WTC11 (cell line): ENCODE measurements at regions not wholly inside any gene's neighbourhood (a gene's known extent, or its start where the extent isn't known, plus 50 kb on each side); places are given as distances from the start of the nearest gene placed in this dataset.

Source experiments
- ATAC-seq: fragments of 200-7000 bp; cut with Tn5 transposase; 2 replicates; pipeline ENCODE4 v1.10.0; 2021; ENCODE audit warnings: mild to moderate bottlenecking, moderate library complexity
- CTCF ChIA-PET: fragments of 300-600 bp; sonication (Branson Sonifier 250); formaldehyde crosslinking; loops from one replicate; lab custom pipeline; 2021; ENCODE audit warnings: antibody characterized with exemption; lab: Charles Lee
- POLR2A ChIA-PET: fragments of 350-600 bp; sonication (Branson Sonifier 250); formaldehyde crosslinking; loops from one replicate; lab custom pipeline; 2021; ENCODE audit warnings: antibody characterized with exemption; lab: Charles Lee
- DNase-seq: peaks from one replicate; pipeline ENCODE4 v3.0.0; 2021; ENCODE audit warnings: low spot score
- H3K27ac Mint-ChIP-seq: 2 replicates; pipeline ENCODE4 v1.8.0; 2021; ENCODE audit warnings: mixed read lengths
- H3K27me3 Mint-ChIP-seq: 2 replicates; pipeline ENCODE4 v1.8.0; 2021; ENCODE audit warnings: low read depth, mild to moderate bottlenecking, moderate library complexity, mixed read lengths
- H3K36me3 Mint-ChIP-seq: 2 replicates; pipeline ENCODE4 v1.8.0; 2021; ENCODE audit warnings: mixed read lengths
- H3K4me1 Mint-ChIP-seq: 2 replicates; pipeline ENCODE4 v1.8.0; 2022; ENCODE audit warnings: mixed read lengths
- H3K4me3 Mint-ChIP-seq: 2 replicates; pipeline ENCODE4 v1.8.0; 2021; ENCODE audit warnings: mild to moderate bottlenecking, moderate library complexity, mixed read lengths
- H3K9me3 Mint-ChIP-seq: 2 replicates; pipeline ENCODE4 v1.8.0; 2021; ENCODE audit warnings: mixed read lengths
- ARID4B ChIP-seq: sonication (generic); formaldehyde crosslinking; IDR thresholded peaks from 2 replicates; pipeline ENCODE4 v1.8.0; 2023; ENCODE audit warnings: missing genetic modification reagents, mild to moderate bottlenecking, borderline replicate concordance
- ATF6 ChIP-seq: sonication (generic); formaldehyde crosslinking; IDR thresholded peaks from 2 replicates; pipeline ENCODE4 v1.8.1; 2023; ENCODE audit warnings: mild to moderate bottlenecking, missing genetic modification reagents
- CREB1 ChIP-seq: sonication (generic); formaldehyde crosslinking; IDR thresholded peaks from 2 replicates; pipeline ENCODE4 v1.8.0; 2023; ENCODE audit warnings: mild to moderate bottlenecking, missing genetic modification reagents
- E2F5 ChIP-seq: sonication (generic); formaldehyde crosslinking; IDR thresholded peaks from 2 replicates; pipeline ENCODE4 v1.8.1; 2022; ENCODE audit warnings: mild to moderate bottlenecking, moderate library complexity, missing genetic modification reagents
- GTF2I ChIP-seq: fragments of 250-450 bp; sonication (Bioruptor Pico); conservative IDR thresholded peaks from 2 replicates; pipeline ENCODE4 v1.4.0; 2021; ENCODE audit warnings: mild to moderate bottlenecking
- NFYB ChIP-seq: sonication (generic); formaldehyde crosslinking; conservative IDR thresholded peaks from 2 replicates; pipeline ENCODE4 v1.8.0; 2022; ENCODE audit warnings: low read depth, missing genetic modification reagents
- RELA ChIP-seq: sonication (generic); formaldehyde crosslinking; IDR thresholded peaks from 2 replicates; pipeline ENCODE4 v1.8.1; 2022; ENCODE audit warnings: missing genetic modification reagents, mild to moderate bottlenecking, borderline replicate concordance
- ZNF232 ChIP-seq: sonication (generic); formaldehyde crosslinking; IDR thresholded peaks from 2 replicates; pipeline ENCODE4 v1.8.0; 2022; ENCODE audit warnings: mild to moderate bottlenecking, missing genetic modification reagents
- ZSCAN18 ChIP-seq: fragments of 250-450 bp; sonication (Bioruptor Pico); IDR thresholded peaks from 2 replicates; pipeline ENCODE4 v2.1.2; 2022; ENCODE audit warnings: mild to moderate bottlenecking, moderate library complexity
- TF ChIP-seq, protein P1 (sequence below): sonication (generic); formaldehyde crosslinking; IDR thresholded peaks from 2 replicates; pipeline ENCODE4 v1.8.1; 2022; ENCODE audit warnings: low read depth, missing genetic modification reagents, borderline replicate concordance

DNA sequence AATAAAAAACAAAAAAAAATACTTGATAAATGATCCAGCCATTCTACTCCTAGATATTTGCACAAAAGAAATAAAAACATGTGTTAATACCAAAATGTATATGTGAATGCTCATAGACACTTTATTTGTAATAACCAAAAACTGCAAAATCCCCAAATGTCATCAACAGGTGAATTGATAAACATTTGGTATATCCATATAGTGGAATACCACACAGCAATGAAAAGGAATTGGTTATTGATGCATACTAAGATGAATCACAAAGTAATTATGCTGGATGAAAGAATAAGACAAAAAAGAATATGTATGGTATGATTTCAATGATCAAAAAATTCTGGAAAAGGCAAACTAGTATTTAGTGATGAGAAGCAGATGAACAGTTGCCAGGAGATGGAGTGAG is 124.7 kb upstream of the VASH1 start (continued):
- TF ChIP-seq ARID4B (no peak), RELA (CRISPR knock-in tag) (no peak)

GRCh38 chr14:76638841-76639240 is 122.4 kb upstream of the VASH1 start:
- Mint-ChIP-seq H3K27ac (no peak overlapping the region), H3K27me3 (no peaks in the 10 kb centered on the region), H3K36me3 (peaks cover 2% of the 10 kb centered on the region; the same call in 1 of the 2 replicates), H3K4me3 (no peak overlapping the region), H3K9me3 (peaks cover 11% of the 10 kb centered on the region), H3K4me1 (peaks cover 3% of the 10 kb centered on the region)
- DNase-seq (no peak), ATAC-seq (no peak)
- CTCF ChIA-PET: no interaction called here
- POLR2A ChIA-PET: no interaction called here
- no peak for TF ChIP-seq GTF2I (CRISPR knock-in tag)
- no peak for TF ChIP-seq ZNF232
- no peak for TF ChIP-seq NFYB (CRISPR knock-in tag)
- TF ChIP-seq RELA (CRISPR knock-in tag): no peak
- TF ChIP-seq ZSCAN18 (CRISPR knock-in tag): no peak
- TF ChIP-seq, protein P1, sequence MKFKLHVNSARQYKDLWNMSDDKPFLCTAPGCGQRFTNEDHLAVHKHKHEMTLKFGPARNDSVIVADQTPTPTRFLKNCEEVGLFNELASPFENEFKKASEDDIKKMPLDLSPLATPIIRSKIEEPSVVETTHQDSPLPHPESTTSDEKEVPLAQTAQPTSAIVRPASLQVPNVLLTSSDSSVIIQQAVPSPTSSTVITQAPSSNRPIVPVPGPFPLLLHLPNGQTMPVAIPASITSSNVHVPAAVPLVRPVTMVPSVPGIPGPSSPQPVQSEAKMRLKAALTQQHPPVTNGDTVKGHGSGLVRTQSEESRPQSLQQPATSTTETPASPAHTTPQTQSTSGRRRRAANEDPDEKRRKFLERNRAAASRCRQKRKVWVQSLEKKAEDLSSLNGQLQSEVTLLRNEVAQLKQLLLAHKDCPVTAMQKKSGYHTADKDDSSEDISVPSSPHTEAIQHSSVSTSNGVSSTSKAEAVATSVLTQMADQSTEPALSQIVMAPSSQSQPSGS (CRISPR knock-in tag): no peak

DNA sequence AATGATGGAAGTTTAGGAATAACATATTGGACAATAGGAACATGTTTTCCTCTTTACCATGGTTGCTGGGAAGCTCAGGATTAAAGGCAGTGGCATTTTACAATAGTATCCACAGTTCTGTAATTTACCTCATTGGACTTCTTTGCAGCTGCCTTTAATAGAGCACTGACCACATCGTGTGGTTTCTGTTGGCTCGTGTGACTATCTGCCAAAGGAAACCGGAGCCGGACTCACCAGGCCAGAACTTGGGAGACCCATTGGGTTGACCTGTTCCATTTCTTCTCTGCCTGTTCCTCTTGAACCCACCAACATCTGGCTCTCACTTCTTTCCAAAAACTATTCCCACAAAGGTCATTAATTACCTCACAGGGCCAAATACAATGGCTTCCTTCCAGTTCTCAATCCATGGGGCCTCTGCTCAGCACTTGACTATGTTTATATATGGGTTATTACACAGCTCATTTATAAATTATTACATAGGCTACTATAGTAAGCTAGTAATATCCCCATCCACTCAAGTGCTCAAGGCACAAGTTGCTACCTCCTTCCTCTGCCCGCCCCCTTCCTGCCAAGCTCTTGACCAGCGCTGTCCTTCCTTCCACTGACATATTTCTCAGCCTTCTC is 121.5 kb upstream of the VASH1 start:
- H3K4me3 Mint-ChIP-seq: no peak overlapping the region
- POLR2A ChIA-PET: no interaction called here
- CTCF ChIA-PET: no interaction called here
- no peak overlapping the region for H3K27ac Mint-ChIP-seq
- TF ChIP-seq CREB1 (CRISPR knock-in tag) (no peak), E2F5 (CRISPR knock-in tag) (no peak), ATF6 (no peak)
- ATAC-seq: no peak
- peaks cover 11% of the 10 kb centered on the region for H3K9me3 Mint-ChIP-seq
- H3K27me3 Mint-ChIP-seq: no peaks in the 10 kb centered on the region
- peaks cover 2% of the 10 kb centered on the region; the same call in 1 of the 2 replicates for H3K36me3 Mint-ChIP-seq
- H3K4me1 Mint-ChIP-seq: peaks cover 12% of the 10 kb centered on the region
- no peak for DNase-seq
